Small intestine (tissue), 7 donors: ENCODE measurements at regions not wholly inside any gene's neighbourhood (a gene's known extent, or its start where the extent isn't known, plus 50 kb on each side); places are given as distances from the start of the nearest gene placed in this dataset.

ENCODE experiments used
- DNase-seq, 2 donors: peaks; one replicate each; pipeline versions ENCODE4 v3.0.0 to v3.0.0-alpha.2; 2013
- FAIRE-seq: peaks from 2 replicates; lab custom pipeline; 2012; peaks lifted over from hg19 to GRCh38; lab: Jason Lieb, UNC
- H3K27ac ChIP-seq, 3 donors: one replicate each; pipeline ENCODE4 v1.5.1; 2013; ENCODE audit warnings: low read length in 2 of 3, mild to moderate bottlenecking in 2 of 3, control low read depth in 1 of 3, inconsistent platforms in 1 of 3, low read depth in 1 of 3, moderate library complexity in 1 of 3
- H3K27me3 ChIP-seq, 3 donors: one replicate each; pipeline ENCODE4 v1.6.1; 2013; ENCODE audit warnings: low read length in 3 of 3, inconsistent platforms in 1 of 3; ENCODE audit not compliant: control insufficient read depth in 3 of 3, insufficient read depth in 3 of 3
- H3K36me3 ChIP-seq, 3 donors: one replicate each; pipeline ENCODE4 v1.6.1; 2013; ENCODE audit warnings: low read length in 3 of 3, inconsistent platforms in 1 of 3, low read depth in 1 of 3, mild to moderate bottlenecking in 1 of 3, moderate library complexity in 1 of 3; ENCODE audit not compliant: control insufficient read depth in 3 of 3, insufficient read depth in 2 of 3
- H3K4me1 ChIP-seq, 3 donors: one replicate each; pipeline ENCODE4 v1.6.1; 2013; ENCODE audit warnings: low read length in 2 of 3, inconsistent platforms in 1 of 3, low read depth in 1 of 3, mild to moderate bottlenecking in 1 of 3, moderate library complexity in 1 of 3; ENCODE audit not compliant: control insufficient read depth in 3 of 3, insufficient read depth in 2 of 3
- H3K4me3 ChIP-seq, 3 donors: one replicate each; pipeline ENCODE4 v1.5.1; 2013; ENCODE audit warnings: low read length in 3 of 3, control low read depth in 1 of 3, inconsistent platforms in 1 of 3, low read depth in 1 of 3, mild to moderate bottlenecking in 1 of 3, moderate library complexity in 1 of 3
- H3K9me3 ChIP-seq, 2 donors: one replicate each; pipeline ENCODE4 v1.6.1; 2013; ENCODE audit warnings: low read depth in 1 of 2, low read length in 1 of 2; ENCODE audit not compliant: control insufficient read depth in 2 of 2, insufficient read depth in 1 of 2
- whole genome bisulfite sequencing, 3 donors: extraction: QIAGEN DNeasy Blood & Tissue Kit; methylation state at CpG; one replicate each; pipeline ENCODE4 v1.1.7; 2013; 5-methylcytosine and 5-hydroxymethylcytosine counted together
- donor health status: healthy with polysubstance abuse.
- donor health status: control.
- donor health status: control.
- donor health status: Bipolar disorder and iron deficiency.
- donor health status: healthy.

- 58 to 74% (median 64%) methylated on average over 2 of the region's 2 CpGs for WGBS, 3 donors
- FAIRE-seq (no peak), DNase-seq (no peak)
- Histone ChIP-seq H3K27ac (no peak overlapping the region), H3K4me3 (no peak overlapping the region), H3K27me3 (no peaks in the 10 kb centered on the region), H3K4me1 (no peaks in the 10 kb centered on the region), H3K9me3 (peaks cover 2 to 4% of the 10 kb centered on the region in 2 donors), H3K36me3 (no peaks in the 10 kb centered on the region)
Measured at GRCh38 chr5:15992918-15993317, 186.7 kb downstream of the MARCHF11 start.

GRCh38 chr5:15991586-15991985 lies 188.0 kb downstream of the MARCHF11 start:
- H3K9me3 ChIP-seq: peaks cover 2 to 4% of the 10 kb centered on the region in 2 donors
- no peak for FAIRE-seq
- DNase-seq: no peak
- no peak overlapping the region for H3K27ac ChIP-seq
- no peaks in the 10 kb centered on the region for H3K27me3 ChIP-seq
- no peaks in the 10 kb centered on the region for H3K4me1 ChIP-seq
- no peaks in the 10 kb centered on the region for H3K36me3 ChIP-seq
- no peak overlapping the region for H3K4me3 ChIP-seq
